Calu3 (cell line): ENCODE measurements at regions not wholly inside any gene's neighbourhood (a gene's known extent, or its start where the extent isn't known, plus 50 kb on each side); places are given as distances from the start of the nearest gene placed in this dataset.

Experiments
- BruUV-seq: library from RNA; stranded (reverse); fragments of 400-500 nt; replicated peaks from 2 replicates; lab custom pipeline; 2021; lab: Mats Ljungman, UMichigan
- CTCF ChIA-PET: fragments of 300-600 bp; sonication (Branson Sonifier 250); formaldehyde crosslinking; loops from one replicate; lab custom pipeline; 2022; ENCODE audit warnings: antibody characterized with exemption; lab: Charles Lee
- DNase-seq: peaks from one replicate; pipeline ENCODE4 v3.0.0; 2022
- H3K27ac Mint-ChIP-seq: one replicate; pipeline ENCODE4 v1.8.0; 2022; ENCODE audit warnings: mixed read lengths; ENCODE audit not compliant: unreplicated experiment
- H3K27me3 Mint-ChIP-seq: one replicate; pipeline ENCODE4 v1.8.0; 2022; ENCODE audit warnings: mixed read lengths; ENCODE audit not compliant: unreplicated experiment
- H3K36me3 Mint-ChIP-seq: one replicate; pipeline ENCODE4 v1.8.0; 2022; ENCODE audit warnings: mild to moderate bottlenecking, moderate library complexity, mixed read lengths; ENCODE audit not compliant: insufficient read depth, unreplicated experiment
- H3K4me1 Mint-ChIP-seq: one replicate; pipeline ENCODE4 v1.8.0; 2022; ENCODE audit warnings: mild to moderate bottlenecking, low read depth, mixed read lengths; ENCODE audit not compliant: unreplicated experiment
- H3K4me3 Mint-ChIP-seq: one replicate; pipeline ENCODE4 v1.8.0; 2022; ENCODE audit warnings: mild to moderate bottlenecking, low read depth, moderate library complexity, mixed read lengths; ENCODE audit not compliant: unreplicated experiment
- H3K9me3 Mint-ChIP-seq: one replicate; pipeline ENCODE4 v1.8.0; 2022; ENCODE audit warnings: low read depth, mixed read lengths; ENCODE audit not compliant: unreplicated experiment
- intact Hi-C: fragments of 100-400 bp; cut with micrococcal nuclease; formaldehyde crosslinking; loops from one replicate; pipeline ENCODE4 v1.10.0; 2022; ENCODE audit not compliant: unreplicated experiment
- TF ChIP-seq, protein P1 (sequence below): fragments of 200-600 bp; IDR thresholded peaks from one replicate; pipeline ENCODE4 v1.8.0; 2022; ENCODE audit warnings: antibody characterized with exemption; ENCODE audit not compliant: unreplicated experiment

GRCh38 chr11:71342116-71342515, 89.7 kb upstream of the SHANK2 start:
- H3K27me3 Mint-ChIP-seq, result peaks cover 58% of the 10 kb centered on the region
- no peak overlapping the region for H3K27ac Mint-ChIP-seq

GRCh38 chr11:71341596-71341995, 89.2 kb upstream of the SHANK2 start:
- Mint-ChIP-seq H3K36me3 (no peaks in the 10 kb centered on the region), H3K4me1 (no peaks in the 10 kb centered on the region), H3K9me3 (no peaks in the 10 kb centered on the region), H3K27me3 (peaks cover 58% of the 10 kb centered on the region), H3K27ac (no peak overlapping the region), H3K4me3 (no peak overlapping the region)
- TF ChIP-seq, protein P1, sequence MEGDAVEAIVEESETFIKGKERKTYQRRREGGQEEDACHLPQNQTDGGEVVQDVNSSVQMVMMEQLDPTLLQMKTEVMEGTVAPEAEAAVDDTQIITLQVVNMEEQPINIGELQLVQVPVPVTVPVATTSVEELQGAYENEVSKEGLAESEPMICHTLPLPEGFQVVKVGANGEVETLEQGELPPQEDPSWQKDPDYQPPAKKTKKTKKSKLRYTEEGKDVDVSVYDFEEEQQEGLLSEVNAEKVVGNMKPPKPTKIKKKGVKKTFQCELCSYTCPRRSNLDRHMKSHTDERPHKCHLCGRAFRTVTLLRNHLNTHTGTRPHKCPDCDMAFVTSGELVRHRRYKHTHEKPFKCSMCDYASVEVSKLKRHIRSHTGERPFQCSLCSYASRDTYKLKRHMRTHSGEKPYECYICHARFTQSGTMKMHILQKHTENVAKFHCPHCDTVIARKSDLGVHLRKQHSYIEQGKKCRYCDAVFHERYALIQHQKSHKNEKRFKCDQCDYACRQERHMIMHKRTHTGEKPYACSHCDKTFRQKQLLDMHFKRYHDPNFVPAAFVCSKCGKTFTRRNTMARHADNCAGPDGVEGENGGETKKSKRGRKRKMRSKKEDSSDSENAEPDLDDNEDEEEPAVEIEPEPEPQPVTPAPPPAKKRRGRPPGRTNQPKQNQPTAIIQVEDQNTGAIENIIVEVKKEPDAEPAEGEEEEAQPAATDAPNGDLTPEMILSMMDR, result no peak
- BruUV-seq, result no TSS peak
- no peak for DNase-seq
- CTCF ChIA-PET, result no interaction called here
- intact Hi-C loops, result loop anchor here (5.0 kb wide), 1 partner anchor 89 kb away; the partner anchor contains the start of gene SHANK2

More at GRCh38 chr11:71342116-71342515, 89.7 kb upstream of the SHANK2 start:
- no peaks in the 10 kb centered on the region for H3K9me3 Mint-ChIP-seq
- TF ChIP-seq, protein P1, result no peak
- no peak overlapping the region for H3K4me3 Mint-ChIP-seq
- CTCF ChIA-PET, result no interaction called here
- no peaks in the 10 kb centered on the region for H3K4me1 Mint-ChIP-seq
- intact Hi-C loops, result loop anchor here (2.0 to 5.0 kb wide), 2 partner anchors 90 to 221 kb away; partner anchors contain the start of gene SHANK2
- no peak for DNase-seq
- no TSS peak for BruUV-seq
- no peaks in the 10 kb centered on the region for H3K36me3 Mint-ChIP-seq

- H3K4me1 Mint-ChIP-seq, result no peaks in the 10 kb centered on the region
- no peaks in the 10 kb centered on the region for H3K9me3 Mint-ChIP-seq
- no peak for DNase-seq
- H3K4me3 Mint-ChIP-seq, result no peak overlapping the region
- intact Hi-C loops, result loop anchor here (5.0 kb wide), 1 partner anchor 89 kb away; the partner anchor contains the start of gene SHANK2
- H3K27me3 Mint-ChIP-seq, result peaks cover 57% of the 10 kb centered on the region
- CTCF ChIA-PET, result no interaction called here
- H3K36me3 Mint-ChIP-seq, result no peaks in the 10 kb centered on the region
- H3K27ac Mint-ChIP-seq, result no peak overlapping the region
- TF ChIP-seq, protein P1, result no peak
- no TSS peak for BruUV-seq
These were observed 88.8 kb upstream of the SHANK2 start for GRCh38 chr11:71341173-71341572.

DNA sequence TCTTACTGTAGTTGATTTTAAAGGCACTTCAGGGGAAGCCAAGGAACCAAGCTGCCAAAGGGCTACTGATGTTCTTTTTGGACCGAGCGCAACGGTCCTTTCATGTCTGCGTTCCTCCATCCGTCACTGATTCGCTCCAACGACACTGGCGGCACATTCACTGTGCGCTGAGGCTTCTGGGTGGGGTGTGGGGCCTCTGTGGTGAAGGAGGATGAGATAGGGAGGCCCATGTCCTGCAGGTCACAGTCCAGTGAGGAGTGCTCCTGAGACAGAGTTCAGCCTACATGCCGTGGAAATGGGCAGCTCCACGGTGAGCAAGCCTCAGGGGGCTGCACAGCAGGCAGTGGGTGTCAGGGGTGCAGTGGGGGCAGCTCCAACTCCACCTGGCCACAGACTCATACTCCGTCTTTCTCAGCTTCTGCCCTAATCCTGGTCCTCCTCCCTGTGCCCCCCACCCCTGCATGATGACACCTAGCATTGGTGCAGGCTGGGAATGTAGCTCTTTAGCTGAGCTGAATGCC, 87.8 kb upstream of the SHANK2 start:
- Mint-ChIP-seq H3K27ac (no peak overlapping the region), H3K36me3 (no peaks in the 10 kb centered on the region), H3K9me3 (no peaks in the 10 kb centered on the region), H3K4me3 (no peak overlapping the region), H3K4me1 (no peaks in the 10 kb centered on the region), H3K27me3 (peaks cover 54% of the 10 kb centered on the region)
- TF ChIP-seq, protein P1, result no peak
- DNase-seq, result no peak
- CTCF ChIA-PET, result no interaction called here
- no TSS peak for BruUV-seq
- intact Hi-C loops, result loop anchor here (5.0 kb wide), 1 partner anchor 88 kb away; the partner anchor contains the start of gene SHANK2
